ENCODE measurements at regions not wholly inside any gene's neighbourhood (a gene's known extent, or its start where the extent isn't known, plus 50 kb on each side); places are given as distances from the start of the nearest gene placed in this dataset.

DNA sequence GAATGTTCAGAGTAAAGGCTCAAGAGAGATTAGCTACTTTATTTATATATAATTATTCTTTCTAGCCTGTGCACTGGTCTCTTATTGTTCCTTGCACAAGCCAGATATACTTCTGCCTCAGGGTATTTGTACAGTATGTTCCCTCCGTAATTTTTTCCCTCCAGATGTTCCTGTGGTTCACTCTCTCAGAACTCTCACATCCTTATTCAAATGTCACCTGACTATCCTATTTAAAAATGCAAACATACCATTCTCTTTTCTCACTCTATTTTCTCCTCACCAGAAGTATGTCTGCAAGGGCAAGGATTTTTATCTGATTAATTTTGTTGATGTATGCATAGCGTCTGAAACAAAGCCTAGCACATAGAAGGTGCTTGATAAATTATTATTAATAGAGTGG is 64.0 kb upstream of the CERS6 start:
- no peaks in the 10 kb centered on the region for H3K4me1 ChIP-seq (ENCODE audit: insufficient read depth, low read length)
- no peak overlapping the region for H3K4me3 ChIP-seq (ENCODE audit: low read length)
- no peaks in the 10 kb centered on the region for H3K27me3 ChIP-seq (ENCODE audit: insufficient read depth, low read length)
- H3K9me3 ChIP-seq (ENCODE audit: low read depth, low read length) = no peaks in the 10 kb centered on the region

DNA sequence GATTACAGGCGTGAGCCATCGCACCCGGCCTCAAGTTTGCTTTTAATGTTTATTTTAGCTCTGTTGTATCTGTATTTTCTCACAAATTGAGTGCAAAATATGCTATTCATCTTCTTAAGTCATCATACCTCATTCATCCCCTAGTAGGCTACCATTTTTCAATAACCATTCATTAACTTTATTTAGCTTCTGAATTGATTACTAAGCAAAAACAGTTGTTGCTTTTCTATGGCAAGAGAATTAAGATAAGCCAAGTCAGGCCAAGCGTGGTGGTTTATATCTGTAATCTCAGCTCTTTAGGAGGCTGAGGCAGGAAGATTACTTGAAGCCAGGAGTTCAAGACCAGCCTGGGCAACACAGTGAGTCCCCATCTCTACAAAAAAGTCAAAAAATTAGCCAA is 63.3 kb upstream of the CERS6 start:
- no peaks in the 10 kb centered on the region for H3K27me3 ChIP-seq (ENCODE audit: insufficient read depth, low read length)
- H3K4me1 ChIP-seq (ENCODE audit: insufficient read depth, low read length) = no peaks in the 10 kb centered on the region
- H3K4me3 ChIP-seq (ENCODE audit: low read length) = no peak overlapping the region
- no peaks in the 10 kb centered on the region for H3K9me3 ChIP-seq (ENCODE audit: low read depth, low read length)

DNA sequence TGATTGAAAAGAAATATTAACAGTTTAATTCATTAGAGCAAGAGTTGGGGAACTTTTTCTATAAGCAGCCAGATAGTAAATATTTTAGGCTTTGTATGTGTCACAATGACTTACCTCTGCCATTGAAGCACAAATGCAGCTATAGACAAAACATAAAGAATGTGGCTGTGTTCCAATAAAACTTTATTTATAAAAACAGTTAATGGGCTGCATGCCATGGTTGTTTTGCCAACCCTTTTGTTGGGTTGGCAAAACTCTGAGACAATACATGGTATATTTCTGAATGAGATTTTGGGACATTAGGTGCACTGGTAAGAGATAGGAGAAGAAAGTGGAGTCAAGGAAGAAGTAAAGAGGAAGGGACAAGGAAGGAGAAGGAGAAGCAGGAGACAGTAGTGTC is 61.8 kb upstream of the CERS6 start:
- no peak overlapping the region for H3K4me3 ChIP-seq (ENCODE audit: low read length)

DNA sequence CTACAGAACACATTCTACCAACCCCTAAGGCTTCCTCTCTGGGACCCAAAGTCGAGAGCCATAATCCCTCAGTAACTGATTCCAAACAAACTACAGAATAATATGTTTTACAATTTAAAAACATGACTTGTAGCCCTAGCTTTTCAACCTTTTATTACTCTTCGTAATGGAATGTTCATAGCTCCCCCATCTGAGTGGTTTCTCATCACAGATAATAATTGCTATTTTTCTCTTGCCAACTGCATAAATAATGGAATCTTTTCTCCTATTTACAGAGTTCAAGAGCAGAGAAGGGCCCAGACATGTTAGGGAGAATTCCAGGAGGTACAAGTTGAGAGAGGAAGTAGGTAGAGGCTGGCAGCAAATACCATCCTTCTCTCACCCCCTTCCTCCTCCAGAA is 59.9 kb upstream of the CERS6 start:
- Histone ChIP-seq H3K4me3 (ENCODE audit: low read length) (no peak overlapping the region), H3K9me3 (ENCODE audit: low read depth, low read length) (no peaks in the 10 kb centered on the region), H3K4me1 (ENCODE audit: insufficient read depth, low read length) (no peaks in the 10 kb centered on the region), H3K27me3 (ENCODE audit: insufficient read depth, low read length) (peaks cover under 1% of the 10 kb centered on the region)

More for the DNA sequence above, 61.8 kb upstream of the CERS6 start:
- no peaks in the 10 kb centered on the region for H3K4me1 ChIP-seq (ENCODE audit: insufficient read depth, low read length)
- H3K27me3 ChIP-seq (ENCODE audit: insufficient read depth, low read length) = no peaks in the 10 kb centered on the region
- no peaks in the 10 kb centered on the region for H3K9me3 ChIP-seq (ENCODE audit: low read depth, low read length)

DNA sequence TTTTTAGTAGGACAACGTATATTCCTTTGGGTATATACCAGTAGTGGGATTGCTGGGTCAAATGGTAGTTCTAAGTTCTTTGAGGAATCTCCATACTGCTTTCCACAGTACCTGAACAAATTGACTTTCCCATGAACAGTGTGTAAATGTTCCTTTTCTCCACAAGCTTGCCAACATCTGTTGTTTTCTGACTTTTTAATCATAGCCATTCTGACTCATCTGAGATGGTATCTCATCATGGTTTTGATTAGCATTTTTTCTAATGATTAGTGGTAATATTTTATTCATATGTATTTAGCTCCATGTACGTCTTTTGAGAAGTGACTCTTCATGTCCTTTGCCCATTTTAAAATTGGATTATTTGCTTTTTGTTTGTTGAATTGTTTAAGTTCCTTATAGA is 58.4 kb upstream of the CERS6 start:
- Histone ChIP-seq H3K4me1 (ENCODE audit: insufficient read depth, low read length) (no peaks in the 10 kb centered on the region), H3K27me3 (ENCODE audit: insufficient read depth, low read length) (peaks cover 4% of the 10 kb centered on the region), H3K4me3 (ENCODE audit: low read length) (no peak overlapping the region), H3K9me3 (ENCODE audit: low read depth, low read length) (no peaks in the 10 kb centered on the region)

DNA sequence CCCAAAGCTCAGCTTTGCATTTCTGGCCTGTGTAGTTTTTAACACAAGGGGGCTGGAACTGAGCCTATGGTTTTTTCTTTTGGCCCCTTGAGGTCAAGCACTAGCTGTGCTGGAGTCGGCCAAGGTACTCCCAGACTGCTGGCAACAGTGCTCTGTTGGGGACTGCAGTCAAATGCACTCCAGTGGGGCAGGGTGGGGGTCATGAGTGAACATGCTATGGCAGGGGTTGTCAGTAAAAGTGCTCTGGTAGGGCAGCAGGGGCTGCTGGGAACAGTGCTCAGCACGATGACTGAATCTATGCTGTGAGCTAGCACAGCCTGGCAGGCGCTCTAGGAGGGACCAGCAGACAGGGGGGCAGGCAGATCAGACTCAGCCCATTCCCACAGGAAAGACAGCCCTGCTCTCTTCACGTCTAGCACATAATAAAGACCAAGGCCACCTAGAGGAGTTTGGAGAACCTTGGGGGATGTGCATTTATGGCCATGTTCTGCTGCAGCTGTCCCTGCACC is 55.0 kb upstream of the CERS6 start:
- H3K4me1 ChIP-seq (ENCODE audit: insufficient read depth, low read length) = no peaks in the 10 kb centered on the region
- H3K4me3 ChIP-seq (ENCODE audit: low read length) = no peak overlapping the region
- no peaks in the 10 kb centered on the region for H3K9me3 ChIP-seq (ENCODE audit: low read depth, low read length)
- peaks cover 4% of the 10 kb centered on the region for H3K27me3 ChIP-seq (ENCODE audit: insufficient read depth, low read length)

DNA sequence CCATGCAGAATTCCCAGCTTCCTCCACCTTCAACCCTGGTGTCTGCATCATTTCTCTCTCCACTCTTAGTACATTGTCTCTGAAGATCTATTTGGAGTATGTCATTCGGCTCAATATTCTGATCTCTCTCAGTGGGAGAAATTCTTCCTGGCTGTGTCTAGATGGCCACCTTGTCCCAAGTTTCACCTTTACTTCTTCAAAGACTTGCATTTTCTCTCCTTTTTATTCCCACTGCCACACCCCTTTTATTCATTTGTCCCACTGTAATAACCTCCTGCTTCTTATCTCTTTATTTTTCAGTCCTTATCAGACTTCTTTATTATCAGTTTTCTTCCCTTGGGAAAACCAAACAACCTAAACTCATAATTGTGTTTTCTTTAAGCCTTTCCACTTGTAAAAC is 54.3 kb upstream of the CERS6 start:
- Histone ChIP-seq H3K4me1 (ENCODE audit: insufficient read depth, low read length) (no peaks in the 10 kb centered on the region), H3K27me3 (ENCODE audit: insufficient read depth, low read length) (peaks cover 4% of the 10 kb centered on the region), H3K9me3 (ENCODE audit: low read depth, low read length) (no peaks in the 10 kb centered on the region), H3K4me3 (ENCODE audit: low read length) (no peak overlapping the region)

DNA sequence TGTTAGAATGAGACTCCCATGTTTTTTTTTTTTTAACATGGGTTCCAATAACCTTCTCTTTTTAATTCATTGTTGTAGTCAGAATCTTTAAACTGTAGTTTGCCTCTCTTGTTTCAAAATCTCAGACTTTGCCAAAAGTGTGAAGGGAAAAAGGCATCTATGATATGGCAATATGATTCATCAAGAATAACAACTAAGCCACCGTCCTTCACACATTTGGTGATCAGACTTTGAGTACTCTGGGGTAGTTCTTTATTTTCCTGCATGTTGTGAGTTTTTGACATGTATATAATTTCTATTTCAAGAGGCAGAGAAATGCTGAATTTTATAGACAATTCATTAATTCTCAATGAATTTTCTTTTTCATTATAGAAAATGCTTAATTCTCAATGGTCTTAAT is 53.5 kb upstream of the CERS6 start:
- Histone ChIP-seq H3K4me3 (ENCODE audit: low read length) (no peak overlapping the region), H3K27me3 (ENCODE audit: insufficient read depth, low read length) (peaks cover 4% of the 10 kb centered on the region), H3K4me1 (ENCODE audit: insufficient read depth, low read length) (no peaks in the 10 kb centered on the region), H3K9me3 (ENCODE audit: low read depth, low read length) (no peaks in the 10 kb centered on the region)

DNA sequence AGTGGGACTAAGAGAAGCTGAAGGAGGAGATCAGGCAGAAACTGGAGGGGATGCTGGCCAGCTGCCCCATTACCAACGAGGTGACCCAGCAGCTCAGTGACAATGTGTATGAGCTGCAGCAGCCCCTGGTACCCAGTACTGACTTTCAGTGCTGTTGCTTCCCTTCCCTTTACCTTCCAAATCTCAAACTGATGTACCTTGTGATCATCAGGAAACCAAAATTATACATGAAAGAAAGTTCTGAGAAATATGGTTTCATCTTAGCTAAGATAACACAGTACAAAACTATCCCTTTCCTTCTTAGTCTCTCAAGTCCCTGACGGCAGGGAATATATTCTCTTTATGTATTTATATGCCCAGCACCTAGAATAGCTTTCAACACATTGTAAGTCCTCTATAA is 52.3 kb upstream of the CERS6 start:
- Histone ChIP-seq H3K4me3 (ENCODE audit: low read length) (no peak overlapping the region), H3K4me1 (ENCODE audit: insufficient read depth, low read length) (no peaks in the 10 kb centered on the region), H3K27me3 (ENCODE audit: insufficient read depth, low read length) (peaks cover 4% of the 10 kb centered on the region), H3K9me3 (ENCODE audit: low read depth, low read length) (no peaks in the 10 kb centered on the region)

DNA sequence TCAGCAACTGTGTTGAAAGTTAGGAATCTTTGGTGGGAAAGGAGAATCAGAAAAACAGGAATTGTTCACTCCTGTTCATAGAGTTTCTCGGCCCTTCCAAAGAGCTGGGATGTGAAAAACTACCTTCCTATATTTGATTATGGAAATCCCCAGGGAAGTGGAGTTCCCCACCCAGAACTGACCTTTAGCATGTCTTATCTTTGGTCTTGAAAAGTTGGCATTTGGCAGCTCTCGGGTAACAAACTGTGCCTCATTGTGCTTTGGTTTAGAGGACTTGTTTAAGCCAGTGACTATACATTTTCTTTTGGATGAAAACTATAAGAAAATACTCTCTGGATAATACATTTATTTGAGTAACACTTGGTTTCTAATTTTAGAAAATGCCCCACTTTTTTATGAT is 51.3 kb upstream of the CERS6 start:
- H3K27me3 ChIP-seq (ENCODE audit: insufficient read depth, low read length) = peaks cover 4% of the 10 kb centered on the region
- H3K4me3 ChIP-seq (ENCODE audit: low read length) = no peak overlapping the region
- H3K4me1 ChIP-seq (ENCODE audit: insufficient read depth, low read length) = no peaks in the 10 kb centered on the region
- H3K9me3 ChIP-seq (ENCODE audit: low read depth, low read length) = no peaks in the 10 kb centered on the region

All from mononuclear cell (primary cell).